ENCODE measurements at regions not wholly inside any gene's neighbourhood (a gene's known extent, or its start where the extent isn't known, plus 50 kb on each side); places are given as distances from the start of the nearest gene placed in this dataset.

GRCh38 chr16:80144191-80144590, 396.6 kb upstream of the DYNLRB2 start:
- Histone ChIP-seq H3K4me3 (no peak overlapping the region), H3K79me2 (ENCODE audit: low read depth) (no peaks in the 10 kb centered on the region), H2AFZ (no peak overlapping the region), H4K20me1 (ENCODE audit: insufficient read depth) (no peaks in the 10 kb centered on the region), H3F3A (ENCODE audit: insufficient read depth, low read depth) (no peaks in the 10 kb centered on the region), H3K4me1 (replicated peaks; ENCODE audit: insufficient read depth) (no peaks in the 10 kb centered on the region), H3K36me3 (ENCODE audit: low read depth) (no peaks in the 10 kb centered on the region), H3K27ac (no peak overlapping the region), H3K9me2 (ENCODE audit: insufficient read depth) (no peaks in the 10 kb centered on the region), H3K27me3 (ENCODE audit: insufficient read depth, low read depth) (peaks cover 66% of the 10 kb centered on the region), H3K4me2 (no peak overlapping the region), H3K9me3 (ENCODE audit: insufficient read depth, low read depth) (no peaks in the 10 kb centered on the region)
- TF ChIP-seq EZH2 (IDR thresholded peaks at IDR 0.05; ENCODE audit: low read depth) (no peak), CTCF (conservative IDR thresholded peaks at IDR 0.05) (no peak)
- BruUV-seq (replicated peaks), result no TSS peak
- ChIA-PET POLR2A (ENCODE audit: unreplicated experiment) (no interaction called here), CTCF (no interaction called here)
- DNase-seq, result no peak
- intact Hi-C loops (cut with micrococcal nuclease; ENCODE audit: unreplicated experiment), result no loop called here

- no peaks in the 10 kb centered on the region for H3K79me2 ChIP-seq (ENCODE audit: low read depth)
- no TSS peak for BruUV-seq (replicated peaks)
- H4K20me1 ChIP-seq (ENCODE audit: insufficient read depth), result no peaks in the 10 kb centered on the region
- H3K4me2 ChIP-seq, result no peak overlapping the region
- H3K36me3 ChIP-seq (ENCODE audit: low read depth), result no peaks in the 10 kb centered on the region
- no peak overlapping the region for H3K4me3 ChIP-seq
- peaks cover 53% of the 10 kb centered on the region for H3K27me3 ChIP-seq (ENCODE audit: insufficient read depth, low read depth)
- intact Hi-C loops (cut with micrococcal nuclease; ENCODE audit: unreplicated experiment), result no loop called here
- H3K9me2 ChIP-seq (ENCODE audit: insufficient read depth), result no peaks in the 10 kb centered on the region
- TF ChIP-seq CTCF (conservative IDR thresholded peaks at IDR 0.05) (no peak), EZH2 (IDR thresholded peaks at IDR 0.05; ENCODE audit: low read depth) (no peak)
- H3K9me3 ChIP-seq (ENCODE audit: insufficient read depth, low read depth), result no peaks in the 10 kb centered on the region
- no peaks in the 10 kb centered on the region for H3K4me1 ChIP-seq (replicated peaks; ENCODE audit: insufficient read depth)
- no peaks in the 10 kb centered on the region for H3F3A ChIP-seq (ENCODE audit: insufficient read depth, low read depth)
- CTCF ChIA-PET, result no interaction called here
- POLR2A ChIA-PET (ENCODE audit: unreplicated experiment), result no interaction called here
- no peak overlapping the region for H2AFZ ChIP-seq
- DNase-seq, result no peak
- H3K27ac ChIP-seq, result no peak overlapping the region
Measured at GRCh38 chr16:80142940-80143339, 397.9 kb upstream of the DYNLRB2 start.

- Histone ChIP-seq H3F3A (ENCODE audit: insufficient read depth, low read depth) (no peaks in the 10 kb centered on the region), H3K9me2 (ENCODE audit: insufficient read depth) (no peaks in the 10 kb centered on the region), H3K9me3 (ENCODE audit: insufficient read depth, low read depth) (no peaks in the 10 kb centered on the region), H2AFZ (no peak overlapping the region), H3K4me3 (no peak overlapping the region), H3K79me2 (ENCODE audit: low read depth) (no peaks in the 10 kb centered on the region), H3K27ac (no peak overlapping the region), H4K20me1 (ENCODE audit: insufficient read depth) (no peaks in the 10 kb centered on the region), H3K4me2 (no peak overlapping the region), H3K4me1 (replicated peaks; ENCODE audit: insufficient read depth) (no peaks in the 10 kb centered on the region), H3K27me3 (ENCODE audit: insufficient read depth, low read depth) (peaks cover 47% of the 10 kb centered on the region), H3K36me3 (ENCODE audit: low read depth) (no peaks in the 10 kb centered on the region)
- TF ChIP-seq CTCF (conservative IDR thresholded peaks at IDR 0.05) (no peak), EZH2 (IDR thresholded peaks at IDR 0.05; ENCODE audit: low read depth) (no peak)
- ChIA-PET CTCF (no interaction called here), POLR2A (ENCODE audit: unreplicated experiment) (no interaction called here)
- DNase-seq, result no peak
- intact Hi-C loops (cut with micrococcal nuclease; ENCODE audit: unreplicated experiment), result no loop called here
- no TSS peak for BruUV-seq (replicated peaks)
Measured at GRCh38 chr16:80142281-80142680, 398.5 kb upstream of the DYNLRB2 start.

All from PC-9 (cell line).